Glutamatergic neuron (in vitro differentiated cells): ENCODE measurements at regions not wholly inside any gene's neighbourhood (a gene's known extent, or its start where the extent isn't known, plus 50 kb on each side); places are given as distances from the start of the nearest gene placed in this dataset.

ENCODE experiments used
- DNase-seq: peaks from one replicate; pipeline ENCODE4 v3.0.0; 2022
- H3K27ac Mint-ChIP-seq: one replicate; pipeline ENCODE4 v1.8.0; 2020; ENCODE audit warnings: mild to moderate bottlenecking, mixed read lengths, inconsistent platforms; ENCODE audit not compliant: unreplicated experiment
- H3K27me3 Mint-ChIP-seq: one replicate; pipeline ENCODE4 v1.8.0; 2020; ENCODE audit warnings: mild to moderate bottlenecking, moderate library complexity, mixed read lengths, inconsistent platforms; ENCODE audit not compliant: unreplicated experiment
- H3K36me3 Mint-ChIP-seq: one replicate; pipeline ENCODE4 v1.8.0; 2020; ENCODE audit warnings: mild to moderate bottlenecking, mixed read lengths, inconsistent platforms; ENCODE audit not compliant: unreplicated experiment
- H3K4me1 Mint-ChIP-seq: one replicate; pipeline ENCODE4 v1.8.0; 2020; ENCODE audit warnings: mild to moderate bottlenecking, low read depth, mixed read lengths, inconsistent platforms; ENCODE audit not compliant: unreplicated experiment
- H3K4me3 Mint-ChIP-seq: one replicate; pipeline ENCODE4 v1.8.0; 2020; ENCODE audit warnings: mild to moderate bottlenecking, mixed read lengths, inconsistent platforms; ENCODE audit not compliant: unreplicated experiment
- H3K9me3 Mint-ChIP-seq: one replicate; pipeline ENCODE4 v1.8.0; 2020; ENCODE audit warnings: mild to moderate bottlenecking, moderate library complexity, mixed read lengths, inconsistent platforms; ENCODE audit not compliant: unreplicated experiment
- CTCF ChIP-seq: fragments of 200-600 bp; sonication (generic); IDR thresholded peaks from one replicate; pipeline ENCODE4 v1.5.0; 2021; ENCODE audit not compliant: partially characterized antibody, unreplicated experiment

GRCh38 chr7:155880721-155881120, 68.5 kb upstream of the SHH start:
- no peak overlapping the region for H3K4me3 Mint-ChIP-seq
- no peak for TF ChIP-seq CTCF
- H3K36me3 Mint-ChIP-seq = no peaks in the 10 kb centered on the region
- peaks cover 2% of the 10 kb centered on the region for H3K9me3 Mint-ChIP-seq
- no peaks in the 10 kb centered on the region for H3K4me1 Mint-ChIP-seq
- H3K27me3 Mint-ChIP-seq = peaks cover 2% of the 10 kb centered on the region
- no peak overlapping the region for H3K27ac Mint-ChIP-seq
- DNase-seq = no peak

DNA sequence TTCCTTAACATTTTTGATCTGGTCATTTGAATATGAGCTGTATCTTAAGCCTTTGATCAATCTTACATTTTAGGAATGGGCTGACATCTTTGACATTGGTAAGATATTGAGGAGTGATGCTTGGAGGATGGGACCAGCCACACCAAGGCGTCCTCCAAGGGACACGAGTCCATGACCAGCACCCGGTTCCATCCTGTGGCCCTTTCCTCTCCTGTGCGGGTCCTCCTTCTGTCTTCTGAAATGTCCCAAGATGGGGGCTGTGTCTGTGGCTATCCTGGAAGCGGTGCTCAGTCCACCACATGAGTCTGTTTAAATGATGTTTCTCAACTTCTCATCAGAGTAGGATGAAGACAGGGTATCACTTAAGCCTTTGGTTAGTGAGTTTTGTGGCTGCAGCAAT, 67.3 kb upstream of the SHH start:
- H3K9me3 Mint-ChIP-seq = peaks cover 2% of the 10 kb centered on the region
- TF ChIP-seq CTCF = no peak

DNA sequence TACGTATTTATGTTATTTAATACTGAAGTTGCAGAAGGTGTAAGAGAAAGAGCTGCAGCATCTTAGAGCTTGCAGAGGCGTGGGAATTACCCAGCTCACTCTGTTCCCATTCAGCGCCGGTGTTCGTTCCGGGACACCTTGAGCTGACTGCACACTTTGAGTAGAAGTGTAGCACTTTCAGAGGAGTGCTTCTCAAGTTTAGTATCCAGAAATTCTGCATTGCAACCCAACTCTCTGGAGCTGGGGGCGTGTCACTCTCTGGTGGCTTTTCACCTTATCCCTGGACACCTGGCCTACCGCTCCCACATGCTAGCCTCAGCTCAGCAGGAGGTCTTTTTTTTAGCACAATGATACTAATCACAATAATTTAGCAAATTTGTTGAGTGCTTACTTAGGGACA, 66.4 kb upstream of the SHH start:
- Mint-ChIP-seq H3K27ac (no peak overlapping the region), H3K4me3 (no peak overlapping the region), H3K9me3 (peaks cover under 1% of the 10 kb centered on the region), H3K36me3 (no peaks in the 10 kb centered on the region), H3K4me1 (no peaks in the 10 kb centered on the region), H3K27me3 (peaks cover 2% of the 10 kb centered on the region)
- no peak for TF ChIP-seq CTCF
- no peak for DNase-seq

More for the DNA sequence above, 67.3 kb upstream of the SHH start:
- no peak for DNase-seq
- Mint-ChIP-seq H3K4me1 (no peaks in the 10 kb centered on the region), H3K27me3 (peaks cover 2% of the 10 kb centered on the region), H3K36me3 (no peaks in the 10 kb centered on the region), H3K4me3 (no peak overlapping the region), H3K27ac (no peak overlapping the region)

DNA sequence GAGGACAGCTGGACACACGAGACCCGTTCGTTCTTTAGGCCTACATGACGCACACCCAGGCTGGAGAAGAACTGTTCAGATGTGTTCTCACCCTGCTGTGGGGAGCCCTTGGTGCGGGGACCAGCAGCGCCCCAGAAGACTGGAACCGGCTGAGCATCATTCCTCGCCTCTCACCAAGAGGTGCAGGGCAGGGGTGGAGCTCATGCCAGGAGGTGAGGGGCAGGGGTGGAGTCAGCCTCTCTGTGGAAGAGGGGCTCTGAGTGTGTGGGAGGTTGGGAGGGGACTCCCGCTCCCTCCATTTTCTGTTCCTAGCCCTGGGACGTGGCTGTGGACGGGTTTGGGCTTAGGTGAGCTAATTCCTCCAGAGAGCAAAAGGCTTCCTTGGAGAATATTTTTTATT, 66.0 kb upstream of the SHH start:
- Mint-ChIP-seq H3K27me3 (peaks cover 2% of the 10 kb centered on the region), H3K36me3 (no peaks in the 10 kb centered on the region), H3K4me1 (no peaks in the 10 kb centered on the region), H3K27ac (no peak overlapping the region), H3K9me3 (no peaks in the 10 kb centered on the region), H3K4me3 (no peak overlapping the region)
- no peak for DNase-seq
- TF ChIP-seq CTCF = no peak

- Mint-ChIP-seq H3K27ac (no peak overlapping the region), H3K4me3 (no peak overlapping the region), H3K36me3 (no peaks in the 10 kb centered on the region), H3K9me3 (no peaks in the 10 kb centered on the region), H3K27me3 (peaks cover 2% of the 10 kb centered on the region), H3K4me1 (no peaks in the 10 kb centered on the region)
- TF ChIP-seq CTCF = no peak
- DNase-seq = no peak
Measured at GRCh38 chr7:155877167-155877566, 64.9 kb upstream of the SHH start.
